ENCODE measurements at regions not wholly inside any gene's neighbourhood (a gene's known extent, or its start where the extent isn't known, plus 50 kb on each side); places are given as distances from the start of the nearest gene placed in this dataset.

GRCh38 chr5:86918246-86918645, 300.5 kb downstream of the COX7C start:
- no peaks in the 10 kb centered on the region for H3K9me3 ChIP-seq (ENCODE audit: control insufficient read depth, insufficient read depth, low read depth, low read length)
- H3K79me2 ChIP-seq (ENCODE audit: control insufficient read depth, insufficient read depth, low read length), result no peaks in the 10 kb centered on the region
- H3K9ac ChIP-seq (ENCODE audit: insufficient read depth, low read length), result no peak overlapping the region
- H3K4me1 ChIP-seq (ENCODE audit: control insufficient read depth, extremely low read depth, insufficient read depth, low read length), result no peaks in the 10 kb centered on the region
- no peak for TF ChIP-seq CTCF (conservative IDR thresholded peaks at IDR 0.05 in 1 of 2, IDR thresholded peaks at IDR 0.05 in 1 of 2; ENCODE audit: low read depth in 1 of 2, low read length in 2 of 2)
- TF ChIP-seq EZH2 (IDR thresholded peaks at IDR 0.05; ENCODE audit: low read length, missing control alignments), result no peak
- no peak overlapping the region for H3K4me2 ChIP-seq (ENCODE audit: extremely low read depth, insufficient read depth, low read length)
- no peaks in the 10 kb centered on the region for H3K27me3 ChIP-seq (ENCODE audit: control insufficient read depth, insufficient read depth, low read length)
- DNase-seq (ENCODE audit: low read depth in 2 of 2), result no peak
- no peak overlapping the region for H3K4me3 ChIP-seq (replicated peaks in 1 of 4; ENCODE audit: control extremely low read depth in 1 of 4, insufficient read depth in 1 of 4, low read depth in 3 of 4, low read length in 4 of 4)
- H2AFZ ChIP-seq (ENCODE audit: low read length), result no peak overlapping the region
- no peak overlapping the region for H3K27ac ChIP-seq (ENCODE audit: insufficient read depth, low read length)
- no peaks in the 10 kb centered on the region for H3K36me3 ChIP-seq (ENCODE audit: control insufficient read depth, insufficient read depth, low read length)
- H4K20me1 ChIP-seq (ENCODE audit: control insufficient read depth, extremely low read depth, insufficient read depth, low read length), result no peaks in the 10 kb centered on the region

GRCh38 chr5:86926033-86926432, 308.3 kb downstream of the COX7C start:
- TF ChIP-seq CTCF (conservative IDR thresholded peaks at IDR 0.05 in 1 of 2, IDR thresholded peaks at IDR 0.05 in 1 of 2; ENCODE audit: low read depth in 1 of 2, low read length in 2 of 2), result no peak
- TF ChIP-seq EZH2 (IDR thresholded peaks at IDR 0.05; ENCODE audit: low read length, missing control alignments), result no peak
- Histone ChIP-seq H3K4me2 (ENCODE audit: extremely low read depth, insufficient read depth, low read length) (no peak overlapping the region), H2AFZ (ENCODE audit: low read length) (no peak overlapping the region), H3K9me3 (ENCODE audit: control insufficient read depth, insufficient read depth, low read depth, low read length) (no peaks in the 10 kb centered on the region), H3K79me2 (ENCODE audit: control insufficient read depth, insufficient read depth, low read length) (no peaks in the 10 kb centered on the region), H3K27me3 (ENCODE audit: control insufficient read depth, insufficient read depth, low read length) (no peaks in the 10 kb centered on the region), H3K36me3 (ENCODE audit: control insufficient read depth, insufficient read depth, low read length) (no peaks in the 10 kb centered on the region), H4K20me1 (ENCODE audit: control insufficient read depth, extremely low read depth, insufficient read depth, low read length) (no peaks in the 10 kb centered on the region), H3K27ac (ENCODE audit: insufficient read depth, low read length) (no peak overlapping the region), H3K9ac (ENCODE audit: insufficient read depth, low read length) (no peak overlapping the region), H3K4me3 (replicated peaks in 1 of 4; ENCODE audit: control extremely low read depth in 1 of 4, insufficient read depth in 1 of 4, low read depth in 3 of 4, low read length in 4 of 4) (no peak overlapping the region), H3K4me1 (ENCODE audit: control insufficient read depth, extremely low read depth, insufficient read depth, low read length) (no peaks in the 10 kb centered on the region)
- no peak for DNase-seq (ENCODE audit: low read depth in 2 of 2)

GRCh38 chr5:86929123-86929766, 311.5 kb downstream of the COX7C start:
- Histone ChIP-seq H2AFZ (ENCODE audit: low read length) (no peak overlapping the region), H3K27me3 (ENCODE audit: control insufficient read depth, insufficient read depth, low read length) (no peaks in the 10 kb centered on the region), H3K9ac (ENCODE audit: insufficient read depth, low read length) (no peak overlapping the region), H3K36me3 (ENCODE audit: control insufficient read depth, insufficient read depth, low read length) (no peaks in the 10 kb centered on the region), H3K4me3 (replicated peaks in 1 of 4; ENCODE audit: control extremely low read depth in 1 of 4, insufficient read depth in 1 of 4, low read depth in 3 of 4, low read length in 4 of 4) (no peak overlapping the region), H3K4me2 (ENCODE audit: extremely low read depth, insufficient read depth, low read length) (no peak overlapping the region), H4K20me1 (ENCODE audit: control insufficient read depth, extremely low read depth, insufficient read depth, low read length) (no peaks in the 10 kb centered on the region), H3K4me1 (ENCODE audit: control insufficient read depth, extremely low read depth, insufficient read depth, low read length) (no peaks in the 10 kb centered on the region), H3K27ac (ENCODE audit: insufficient read depth, low read length) (no peak overlapping the region), H3K79me2 (ENCODE audit: control insufficient read depth, insufficient read depth, low read length) (no peaks in the 10 kb centered on the region), H3K9me3 (ENCODE audit: control insufficient read depth, insufficient read depth, low read depth, low read length) (no peaks in the 10 kb centered on the region)
- DNase-seq (ENCODE audit: low read depth in 2 of 2), result no peak
- TF ChIP-seq CTCF (conservative IDR thresholded peaks at IDR 0.05 in 1 of 2, IDR thresholded peaks at IDR 0.05 in 1 of 2; ENCODE audit: low read depth in 1 of 2, low read length in 2 of 2), result no peak
- no peak for TF ChIP-seq EZH2 (IDR thresholded peaks at IDR 0.05; ENCODE audit: low read length, missing control alignments)
